Astrocyte (in vitro differentiated cells and primary cell): ENCODE measurements at regions not wholly inside any gene's neighbourhood (a gene's known extent, or its start where the extent isn't known, plus 50 kb on each side); places are given as distances from the start of the nearest gene placed in this dataset.

ENCODE experiments used
- CTCF ChIP-seq: IDR thresholded peaks from 2 replicates; pipeline ENCODE4 v1.5.1; 2011; ENCODE audit warnings: low read depth, mild to moderate bottlenecking, inconsistent platforms, low read length, moderate library complexity; ENCODE audit not compliant: insufficient read depth
- EZH2 ChIP-seq: IDR thresholded peaks from 2 replicates; pipeline ENCODE4 v1.6.1; 2012; ENCODE audit warnings: mild to moderate bottlenecking, low read length, inconsistent platforms; ENCODE audit not compliant: insufficient read depth

DNA sequence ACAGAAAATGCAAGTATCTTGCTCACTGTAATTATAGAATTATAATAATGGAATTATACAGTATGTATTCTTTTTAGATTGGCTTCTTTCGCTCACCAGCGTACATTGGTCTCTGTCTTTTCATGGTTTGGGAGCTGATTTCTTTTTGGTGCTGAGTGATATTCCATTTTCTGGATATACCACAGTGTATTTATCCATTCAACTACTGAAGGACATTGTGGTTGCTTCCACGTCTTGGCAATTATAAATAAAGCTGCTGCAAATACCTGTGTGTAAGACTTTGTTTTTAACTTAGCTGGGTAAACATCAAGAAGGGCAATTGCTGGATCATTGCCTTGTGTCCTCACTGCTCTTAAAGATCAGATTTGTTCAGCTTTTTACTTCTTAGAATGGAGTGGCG lies 55.3 kb downstream of the SEPTIN7 start:
- TF ChIP-seq CTCF: no peak
- TF ChIP-seq EZH2: no peak
